ENCODE measurements at regions not wholly inside any gene's neighbourhood (a gene's known extent, or its start where the extent isn't known, plus 50 kb on each side); places are given as distances from the start of the nearest gene placed in this dataset.

- no peak for DNase-seq
These were observed 426.6 kb downstream of the OMA1 start for GRCh38 chr1:58119971-58120370.

GRCh38 chr1:58116284-58116683 lies 430.2 kb downstream of the OMA1 start:
- DNase-seq: no peak

GRCh38 chr1:58109646-58110200 lies 436.8 kb downstream of the OMA1 start:
- no peak for DNase-seq

- no peak for DNase-seq
These were observed 437.7 kb downstream of the OMA1 start for GRCh38 chr1:58108783-58109182.

- no peak for DNase-seq
These were observed 438.6 kb downstream of the OMA1 start for GRCh38 chr1:58107943-58108342.

GRCh38 chr1:58104960-58105359 lies 441.6 kb downstream of the OMA1 start:
- DNase-seq: no peak

GRCh38 chr1:58096714-58097113 lies 449.8 kb downstream of the OMA1 start:
- DNase-seq: no peak

GRCh38 chr1:58095183-58095582 lies 451.3 kb downstream of the OMA1 start:
- DNase-seq: no peak

GRCh38 chr1:58094221-58094620 lies 452.3 kb downstream of the OMA1 start:
- no peak for DNase-seq

- no peak for DNase-seq
These were observed 455.9 kb downstream of the OMA1 start for GRCh38 chr1:58090640-58091039.

- no peak for DNase-seq
These were observed 456.5 kb downstream of the OMA1 start for GRCh38 chr1:58089898-58090534.

GRCh38 chr1:58084266-58084665 lies 462.3 kb downstream of the OMA1 start:
- DNase-seq: no peak

GRCh38 chr1:58082596-58082995 lies 463.9 kb downstream of the OMA1 start:
- DNase-seq: no peak

GRCh38 chr1:58076258-58076657 lies 470.3 kb downstream of the OMA1 start:
- DNase-seq: no peak

- DNase-seq: no peak
These were observed 471.3 kb downstream of the OMA1 start for GRCh38 chr1:58075188-58075578.

GRCh38 chr1:58072450-58072849 lies 474.1 kb downstream of the OMA1 start:
- no peak for DNase-seq

GRCh38 chr1:58067082-58067481 lies 479.4 kb downstream of the OMA1 start:
- DNase-seq: no peak

GRCh38 chr1:58065520-58065919 lies 481.0 kb downstream of the OMA1 start:
- no peak for DNase-seq

- DNase-seq: no peak
These were observed 482.4 kb downstream of the OMA1 start for GRCh38 chr1:58064166-58064565.

GRCh38 chr1:58063095-58063494 lies 483.4 kb downstream of the OMA1 start:
- DNase-seq: no peak

GRCh38 chr1:58062635-58063034 lies 483.9 kb downstream of the OMA1 start:
- no peak for DNase-seq

GRCh38 chr1:58060559-58061170 lies 485.9 kb downstream of the OMA1 start:
- no peak for DNase-seq

- no peak for DNase-seq
These were observed 486.7 kb downstream of the OMA1 start for GRCh38 chr1:58059789-58060188.

GRCh38 chr1:58058323-58058722 lies 488.2 kb downstream of the OMA1 start:
- DNase-seq: no peak

- no peak for DNase-seq
These were observed 488.7 kb downstream of the OMA1 start for GRCh38 chr1:58057826-58058225.

All from stimulated activated CD4-positive, alpha-beta T cell treated with anti-CD3 and anti-CD28 coated beads, Interleukin-15, amount 100 ng/mL, for 24 hours (primary cell).